Stimulated activated CD4-positive, alpha-beta T cell treated with anti-CD3 and anti-CD28 coated beads, Interleukin-4, amount 100 ng/mL, for 1 hour (primary cell): ENCODE measurements at regions not wholly inside any gene's neighbourhood (a gene's known extent, or its start where the extent isn't known, plus 50 kb on each side); places are given as distances from the start of the nearest gene placed in this dataset.

ENCODE experiments used
- DNase-seq: peaks from one replicate; pipeline ENCODE4 v3.0.0-alpha.2; 2020

GRCh38 chr2:204445149-204445548 is 100.1 kb upstream of the PARD3B start:
- no peak for DNase-seq

- DNase-seq, result no peak
These were observed 97.6 kb upstream of the PARD3B start for GRCh38 chr2:204447722-204448121.

- DNase-seq, result no peak
These were observed 95.3 kb upstream of the PARD3B start for GRCh38 chr2:204449977-204450376.

- DNase-seq, result no peak
These were observed 93.5 kb upstream of the PARD3B start for GRCh38 chr2:204451766-204452165.

GRCh38 chr2:204452464-204453023 is 92.7 kb upstream of the PARD3B start:
- DNase-seq, result no peak

- DNase-seq, result no peak
These were observed 91.5 kb upstream of the PARD3B start for GRCh38 chr2:204453730-204454167.

GRCh38 chr2:204454672-204455380 is 90.4 kb upstream of the PARD3B start:
- no peak for DNase-seq

- DNase-seq, result no peak
These were observed 76.4 kb upstream of the PARD3B start for GRCh38 chr2:204468746-204469429.

- DNase-seq, result no peak
These were observed 75.1 kb upstream of the PARD3B start for GRCh38 chr2:204470178-204470620.

- no peak for DNase-seq
These were observed 74.6 kb upstream of the PARD3B start for GRCh38 chr2:204470621-204471196.

- no peak for DNase-seq
These were observed 72.9 kb upstream of the PARD3B start for GRCh38 chr2:204472375-204472774.

GRCh38 chr2:204473224-204473623 is 72.1 kb upstream of the PARD3B start:
- DNase-seq, result no peak

- no peak for DNase-seq
These were observed 69.9 kb upstream of the PARD3B start for GRCh38 chr2:204475399-204475798.

GRCh38 chr2:204477358-204477950 is 67.8 kb upstream of the PARD3B start:
- DNase-seq, result no peak

- DNase-seq, result no peak
These were observed 65.7 kb upstream of the PARD3B start for GRCh38 chr2:204479557-204479956.

GRCh38 chr2:204480676-204481075 is 64.6 kb upstream of the PARD3B start:
- no peak for DNase-seq

- DNase-seq, result no peak
These were observed 61.6 kb upstream of the PARD3B start for GRCh38 chr2:204483608-204484081.

GRCh38 chr2:204486321-204486720 is 59.0 kb upstream of the PARD3B start:
- no peak for DNase-seq

GRCh38 chr2:204486805-204487204 is 58.5 kb upstream of the PARD3B start:
- DNase-seq, result no peak

- no peak for DNase-seq
These were observed 57.6 kb upstream of the PARD3B start for GRCh38 chr2:204487447-204488229.

GRCh38 chr2:204491528-204491927 is 53.7 kb upstream of the PARD3B start:
- DNase-seq, result no peak

GRCh38 chr2:204492417-204492816 is 52.9 kb upstream of the PARD3B start:
- no peak for DNase-seq
